8988T (cell line): ENCODE measurements at regions not wholly inside any gene's neighbourhood (a gene's known extent, or its start where the extent isn't known, plus 50 kb on each side); places are given as distances from the start of the nearest gene placed in this dataset.

Source experiments
- DNase-seq: peaks from one replicate; pipeline ENCODE4 v3.0.0; 2011

DNA sequence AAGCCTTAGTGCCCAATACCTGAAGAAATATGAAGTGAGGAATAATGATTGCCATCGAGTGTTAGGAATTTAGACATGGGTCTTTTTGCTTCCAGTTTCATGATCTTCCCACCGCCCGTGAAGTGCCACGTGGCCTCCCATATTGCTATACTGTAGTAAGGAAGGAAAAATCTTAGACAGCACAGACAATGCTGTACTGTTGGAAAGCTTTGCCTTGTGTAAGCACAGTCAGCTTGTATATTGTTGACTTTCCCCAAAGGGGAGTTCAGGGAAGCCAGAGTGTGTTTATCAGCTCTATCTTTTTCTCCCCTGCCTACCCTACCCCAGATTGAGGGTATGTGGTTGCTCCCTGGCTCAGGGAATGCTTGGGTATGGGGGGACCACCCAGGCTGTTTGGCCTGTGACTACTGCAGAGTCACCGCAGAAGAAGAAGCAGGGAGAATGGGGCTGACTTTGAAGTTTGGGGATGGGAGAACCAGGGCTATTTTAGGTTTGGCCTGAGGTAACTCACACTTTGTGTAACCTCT, 161.8 kb upstream of the MEF2C start:
- no peak for DNase-seq

DNA sequence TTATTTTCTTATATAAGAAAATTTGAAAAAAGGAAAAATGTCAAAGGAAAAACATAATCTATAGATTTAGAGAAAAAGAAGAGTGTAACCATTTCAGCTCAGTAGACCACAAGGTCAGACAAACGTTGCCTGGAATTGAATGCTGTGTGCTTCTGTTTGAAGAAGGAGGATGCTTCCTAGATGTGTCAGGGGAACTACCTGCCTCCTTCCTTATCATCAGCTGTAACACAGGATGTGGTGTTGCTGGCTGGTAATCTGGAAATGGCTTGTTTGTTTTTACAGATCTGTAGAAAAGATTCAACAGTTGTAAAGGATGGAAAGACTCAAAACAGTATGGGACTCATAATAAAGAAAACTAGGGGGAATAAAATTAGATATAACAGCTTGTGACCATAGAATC, 160.7 kb upstream of the MEF2C start:
- DNase-seq: no peak

DNA sequence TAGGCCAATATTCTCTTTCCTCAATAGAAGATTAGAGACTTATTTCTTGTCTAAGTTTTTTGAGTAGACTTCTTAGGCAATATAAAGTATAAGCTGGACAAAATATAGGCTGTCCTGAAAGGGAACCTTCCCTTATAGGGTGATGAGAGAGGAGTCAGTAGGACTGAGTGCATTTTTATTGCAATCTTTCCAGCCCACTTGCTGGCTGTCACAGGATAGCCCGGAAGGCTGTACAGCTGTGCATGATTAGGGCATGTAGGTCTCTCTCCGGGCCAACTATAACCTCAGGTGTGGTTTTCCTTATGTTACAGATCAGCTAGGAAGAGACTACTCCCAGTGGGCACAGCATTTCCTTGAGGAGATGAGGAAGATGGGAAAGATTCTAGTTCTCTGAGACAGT, 159.8 kb upstream of the MEF2C start:
- no peak for DNase-seq

DNA sequence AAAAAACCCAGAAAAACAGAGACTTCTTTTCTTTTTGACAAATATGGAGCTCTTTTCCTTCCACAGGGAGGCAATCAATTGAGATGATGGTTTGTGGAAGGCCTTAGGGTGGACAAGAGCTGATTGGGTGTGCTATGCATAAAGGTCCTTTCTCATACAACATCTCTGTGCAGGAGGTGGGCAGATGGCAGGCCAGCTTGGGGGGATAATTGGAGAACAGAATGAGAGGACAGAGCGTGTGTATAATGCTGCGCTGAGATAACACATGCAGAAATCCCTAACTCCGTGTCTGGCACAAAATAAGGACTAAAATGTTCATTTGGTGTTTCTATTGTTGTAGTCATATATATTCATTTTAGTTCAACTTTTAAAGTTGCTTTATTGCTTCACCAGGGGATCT, 159.0 kb upstream of the MEF2C start:
- DNase-seq: no peak

DNA sequence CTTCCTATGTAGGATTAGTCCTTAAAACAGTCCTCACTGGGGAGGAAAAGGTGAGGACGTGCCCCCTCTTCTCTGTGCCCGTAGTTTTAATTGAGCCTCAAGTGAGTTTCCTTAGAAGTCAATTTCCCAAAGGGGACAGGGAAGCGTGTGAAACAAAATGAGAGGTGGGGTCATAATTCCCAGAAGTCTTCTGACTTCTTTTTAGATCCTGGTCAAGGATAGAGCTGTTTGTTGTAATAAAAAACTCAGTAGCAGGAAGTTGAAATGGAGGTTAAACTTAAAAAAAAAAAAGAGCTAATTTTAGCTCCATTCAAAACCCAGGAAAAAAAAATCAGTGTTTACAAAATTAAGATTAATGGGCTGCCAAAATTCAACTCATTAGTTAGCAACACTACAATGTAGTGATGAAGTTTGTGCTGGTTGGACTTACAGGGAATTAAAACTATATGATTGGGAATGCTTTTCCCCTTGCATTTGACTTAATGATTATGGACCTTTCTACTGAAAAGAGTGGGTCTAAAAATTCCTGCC, 158.3 kb upstream of the MEF2C start:
- DNase-seq: no peak

DNA sequence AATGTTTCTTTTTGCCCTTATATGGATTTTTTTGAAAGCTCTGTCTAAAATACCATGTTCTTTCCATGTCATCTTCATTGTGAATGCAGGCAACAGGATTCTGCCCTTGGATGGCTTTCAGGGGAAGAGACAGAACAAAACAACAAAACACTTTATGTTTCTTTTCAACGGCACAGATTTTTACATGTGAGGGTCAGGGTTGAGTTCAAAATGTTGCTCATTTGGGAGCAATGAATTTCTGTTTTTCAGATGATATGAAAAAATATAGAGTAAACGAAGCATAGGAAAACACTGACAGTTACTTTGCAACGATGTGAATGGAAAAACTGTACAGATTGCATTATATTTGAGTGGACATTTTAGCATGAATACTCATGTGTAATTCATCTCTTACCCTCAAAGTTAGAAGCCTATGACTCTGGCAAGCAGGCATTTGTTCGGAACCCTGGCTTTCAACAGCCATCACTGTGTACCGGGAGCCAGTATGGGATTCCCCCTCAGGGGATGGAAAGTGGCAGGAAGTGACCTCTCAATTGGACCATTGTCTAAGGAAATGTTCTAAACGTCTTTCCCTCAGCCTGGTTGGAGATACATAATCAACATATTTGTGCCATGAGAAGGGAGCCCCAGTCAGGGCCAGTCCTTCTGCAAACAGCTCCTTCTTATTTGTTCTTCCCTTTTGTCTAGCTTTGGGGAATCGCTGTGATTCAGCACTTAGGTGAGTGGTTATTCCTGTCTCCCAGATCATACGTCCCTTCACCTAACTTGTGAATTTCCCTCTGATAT, 153.9 kb upstream of the MEF2C start:
- no peak for DNase-seq

DNA sequence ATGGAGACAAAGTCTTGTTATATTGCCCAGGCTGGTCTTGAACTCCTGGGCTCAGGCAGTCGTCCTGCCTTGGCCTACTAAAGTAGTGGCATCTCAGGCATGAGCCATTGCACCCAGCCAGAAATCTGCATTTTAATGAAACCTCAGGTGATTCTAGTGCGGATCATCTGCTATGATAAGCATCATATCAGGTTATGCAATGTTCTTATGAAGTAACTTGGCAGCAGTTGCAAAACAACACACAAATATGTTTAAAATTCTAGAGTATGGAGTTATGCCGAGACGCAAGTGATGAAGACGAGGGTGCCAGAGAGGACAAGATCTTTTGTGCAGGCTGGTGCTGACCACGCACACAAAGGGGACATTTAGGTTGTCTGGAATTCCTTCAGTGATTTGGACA, 153.2 kb upstream of the MEF2C start:
- DNase-seq: no peak

DNA sequence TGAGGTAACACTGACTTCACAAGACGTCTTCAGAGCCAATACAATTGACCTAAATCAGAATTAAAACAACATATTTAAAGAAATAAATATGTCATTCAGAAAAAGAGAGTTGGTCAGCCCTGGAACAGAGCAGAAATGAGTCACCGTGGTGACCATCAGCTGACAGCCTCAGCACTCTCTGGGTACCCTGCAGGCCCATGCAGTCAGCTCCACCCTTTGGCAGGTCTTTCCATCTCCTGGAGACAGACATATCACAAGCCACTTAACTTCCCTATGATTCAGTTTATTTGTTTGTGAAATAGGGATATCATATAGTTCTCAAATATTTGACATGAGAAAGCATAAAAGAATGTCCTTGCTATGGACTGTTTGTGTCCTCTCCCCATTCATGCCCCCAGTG, 151.6 kb upstream of the MEF2C start:
- DNase-seq: no peak

DNA sequence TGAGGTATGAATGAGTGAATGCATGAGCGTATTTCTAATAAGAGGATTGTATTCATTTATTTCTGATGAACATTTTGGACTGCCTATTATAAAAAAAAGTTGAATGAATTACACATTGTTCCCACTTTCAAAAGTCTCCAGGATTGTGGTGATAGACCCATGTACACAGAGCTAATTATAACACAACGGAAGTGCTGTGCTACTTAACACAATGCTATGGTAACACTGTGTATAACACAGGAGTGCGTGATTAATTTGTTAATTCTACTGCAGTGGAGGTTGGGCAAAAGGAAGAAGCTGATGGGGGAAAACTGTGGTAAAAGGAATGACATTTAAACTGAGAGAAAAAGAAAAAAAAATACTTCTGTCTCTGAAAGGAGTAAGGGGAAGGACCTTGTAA, 147.8 kb upstream of the MEF2C start:
- DNase-seq: no peak

DNA sequence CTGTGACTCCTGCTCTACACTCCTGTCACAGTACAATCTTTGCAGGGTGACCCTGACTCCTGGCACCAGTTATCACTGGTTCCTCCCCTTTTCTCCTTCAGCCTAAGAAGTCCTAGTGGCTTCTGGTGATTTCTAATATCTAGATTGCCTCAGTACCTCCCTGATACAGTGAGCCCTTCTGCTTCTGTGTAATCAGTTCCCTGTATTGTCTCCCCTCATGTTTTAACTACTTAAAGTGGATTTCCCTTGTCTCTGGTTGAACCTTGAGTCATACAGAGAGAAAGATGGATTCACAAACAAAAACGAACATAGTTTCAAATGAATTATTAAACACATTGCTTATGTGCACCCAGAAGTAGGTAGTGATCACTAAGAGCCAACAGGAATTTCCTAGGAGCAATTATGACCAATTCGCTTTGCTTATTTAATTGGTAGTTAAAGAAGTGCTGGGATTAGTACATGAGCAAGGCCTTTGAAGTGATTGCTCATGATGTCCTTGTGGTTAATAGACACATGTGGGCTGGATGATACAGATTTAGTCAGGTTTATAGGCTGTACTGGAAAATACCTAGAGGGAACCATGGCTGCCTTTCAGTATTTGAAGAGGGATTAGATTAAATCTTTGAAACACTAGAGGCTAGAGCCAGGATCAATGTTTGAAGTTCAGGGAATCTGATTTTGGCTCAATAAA, 145.8 kb upstream of the MEF2C start:
- DNase-seq: no peak

DNA sequence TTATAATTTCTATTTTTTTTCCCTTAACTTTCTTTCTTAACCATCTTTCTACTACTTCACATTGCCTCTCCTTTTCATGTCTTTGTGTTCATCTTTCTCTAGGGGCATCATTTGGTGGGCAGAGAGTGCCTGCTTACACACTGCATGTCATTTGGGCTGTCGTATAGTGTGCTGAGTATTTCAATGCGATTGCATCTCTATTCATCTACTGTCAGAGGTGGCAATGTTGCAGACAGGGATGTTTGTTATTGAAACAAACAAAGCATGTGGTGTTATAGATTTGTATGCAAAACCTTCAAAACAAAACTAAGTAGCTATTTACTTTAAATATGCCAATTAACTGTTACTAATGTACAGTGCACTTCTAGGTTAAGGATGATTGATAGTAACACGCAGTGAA, 141.1 kb upstream of the MEF2C start:
- DNase-seq: no peak

DNA sequence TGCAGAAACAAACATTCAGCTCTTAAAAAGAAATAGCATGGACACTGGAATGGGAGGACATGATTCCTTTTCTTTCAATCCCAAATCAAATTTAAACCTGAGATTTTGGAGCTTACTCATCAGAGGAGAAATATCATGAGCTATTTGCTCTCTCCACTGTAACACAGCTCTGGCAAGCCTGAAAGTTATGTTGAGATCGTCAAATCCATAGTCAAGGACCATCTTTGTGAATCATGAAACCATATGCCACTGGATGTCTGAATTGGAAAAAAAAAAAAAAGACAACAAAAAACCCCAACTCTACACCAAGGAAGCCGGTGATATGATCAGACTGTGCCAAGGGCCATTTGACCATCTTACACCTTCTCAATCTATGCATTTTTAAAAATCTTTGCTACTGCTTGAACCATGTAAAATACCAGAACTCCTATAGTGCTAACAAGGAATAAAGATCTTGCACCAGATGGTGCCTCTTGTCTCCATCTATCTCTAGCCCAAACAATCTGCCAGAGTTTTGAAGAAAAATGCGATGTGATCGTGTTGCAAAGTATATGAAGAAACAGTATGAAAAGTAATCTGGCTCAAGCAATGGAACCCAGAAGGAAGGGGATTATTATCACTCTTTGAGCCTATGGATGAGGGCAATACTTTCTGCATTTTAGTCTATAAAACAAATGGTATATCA, 138.1 kb upstream of the MEF2C start:
- DNase-seq: no peak

DNA sequence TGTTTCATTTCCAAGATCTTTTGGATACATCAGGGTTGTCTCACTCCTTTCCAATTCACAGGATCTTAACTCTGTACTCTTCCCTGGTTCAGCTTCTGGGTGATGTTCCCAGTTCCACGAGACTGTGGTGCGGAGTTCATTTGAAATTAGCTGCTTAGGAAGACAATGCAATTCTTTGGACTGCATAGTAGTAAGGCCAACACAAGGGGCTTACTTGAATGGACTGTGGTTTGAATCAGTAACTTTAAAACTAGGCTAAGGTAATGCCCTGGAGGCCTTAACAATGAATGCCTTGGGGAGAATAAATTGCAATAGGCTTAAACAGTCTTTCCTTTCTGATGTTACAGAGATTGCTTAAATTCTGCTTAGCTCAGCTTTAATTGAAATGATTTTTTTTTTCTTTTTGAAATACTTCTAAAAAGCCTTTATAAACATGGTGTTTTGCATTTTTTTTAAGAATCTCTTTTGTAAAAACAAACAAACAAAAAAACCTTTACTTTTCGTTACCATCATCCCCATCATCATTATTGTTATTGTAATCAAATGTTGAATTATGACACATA, 133.8 kb upstream of the MEF2C start:
- DNase-seq: no peak

DNA sequence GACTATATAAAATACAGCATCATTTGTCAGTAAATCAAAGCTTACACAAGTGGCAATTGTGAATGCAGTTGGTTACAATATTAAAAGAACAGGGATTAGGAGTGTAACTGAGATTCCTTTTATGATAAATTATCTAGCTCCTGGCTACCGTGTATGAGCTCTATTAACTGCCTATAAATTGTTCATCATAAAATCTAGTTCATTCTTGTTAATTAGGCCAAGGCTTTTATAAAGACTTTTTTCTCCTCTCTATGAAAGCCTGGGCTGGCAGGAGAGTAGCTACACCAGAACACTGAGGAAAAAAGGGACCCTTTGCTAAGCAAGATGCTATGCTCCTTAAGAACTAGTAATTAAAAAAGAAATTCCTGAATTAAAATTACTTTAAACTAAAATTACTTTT, 132.4 kb upstream of the MEF2C start:
- DNase-seq: no peak

DNA sequence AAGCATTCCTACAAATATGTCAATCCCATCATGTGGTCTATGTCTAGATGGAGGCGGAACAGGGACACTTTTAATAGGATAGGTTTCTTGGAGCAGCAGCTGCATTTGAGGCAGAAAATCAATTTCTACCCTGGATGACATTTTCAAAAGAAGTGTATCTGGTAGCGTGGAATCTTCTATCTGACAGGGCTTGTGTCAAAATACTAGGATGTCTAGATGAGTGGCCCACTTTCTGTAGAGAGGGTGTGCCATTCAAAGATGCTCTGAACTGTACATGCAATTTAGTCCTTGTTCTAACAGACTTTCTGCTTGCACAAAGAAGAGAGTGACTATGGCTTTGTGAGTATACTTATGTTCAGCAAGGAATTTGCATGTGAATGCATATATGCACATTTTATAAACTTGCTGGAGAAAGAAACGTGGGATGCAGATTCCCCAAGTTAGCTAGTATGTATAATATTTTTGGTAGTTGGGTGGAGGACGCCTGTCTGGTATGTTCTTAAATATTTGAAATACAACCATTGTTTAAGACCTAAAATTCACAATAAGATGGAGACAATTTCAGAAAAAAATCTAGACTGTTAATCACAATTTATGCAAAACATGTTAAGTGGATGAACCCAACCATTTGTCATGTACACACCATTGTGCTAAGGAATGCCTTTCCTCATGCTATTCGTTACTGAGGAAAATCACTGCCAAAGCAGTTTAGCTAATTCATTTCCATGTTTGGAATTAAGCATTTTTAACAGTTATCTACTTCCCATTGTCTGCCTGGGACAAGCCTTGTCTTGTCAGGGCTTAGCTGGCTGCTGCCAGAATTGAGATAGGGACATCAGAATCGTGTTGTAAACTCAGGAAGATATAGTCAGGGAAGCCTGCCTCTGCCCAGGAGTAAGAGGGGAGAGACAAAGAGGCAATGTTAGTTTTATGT, 129.1 kb upstream of the MEF2C start:
- DNase-seq: no peak

DNA sequence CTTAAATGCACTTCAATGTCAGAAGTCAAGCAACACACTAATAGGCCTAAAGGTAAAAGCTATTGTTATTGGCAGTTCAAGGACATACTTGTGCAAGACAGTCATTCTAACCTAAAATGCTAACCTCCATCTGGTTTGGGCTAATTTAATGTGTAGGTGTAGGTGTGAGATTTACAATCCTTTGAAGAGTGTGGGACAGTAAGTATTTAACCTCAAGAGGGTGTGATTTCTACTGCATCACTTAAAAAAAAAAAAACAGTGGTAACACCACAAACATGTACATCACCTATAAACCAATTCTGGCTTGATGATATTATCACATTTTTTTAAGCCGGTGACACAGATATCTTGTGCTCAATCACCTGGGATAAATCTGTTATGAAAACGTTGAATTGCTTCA, 127.5 kb upstream of the MEF2C start:
- DNase-seq: no peak

DNA sequence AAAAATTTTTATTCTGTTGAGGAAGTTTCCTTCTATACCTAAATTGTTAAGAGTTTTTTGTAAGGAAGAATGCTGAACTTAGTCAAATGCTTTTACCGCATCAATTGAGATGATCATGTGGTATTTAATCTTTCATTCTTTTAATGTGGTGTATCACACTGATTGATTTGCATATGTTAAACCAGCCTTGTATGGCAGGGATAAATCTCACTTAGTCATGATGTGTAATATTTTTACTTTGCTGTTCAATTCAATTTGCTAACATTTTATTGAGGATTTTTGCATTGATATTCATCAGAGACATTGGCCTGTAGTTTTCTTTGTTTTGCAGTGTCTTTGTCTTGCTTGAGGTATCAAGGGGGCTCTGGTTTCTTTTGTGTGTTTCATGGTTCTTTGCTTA, 125.3 kb upstream of the MEF2C start:
- DNase-seq: no peak

DNA sequence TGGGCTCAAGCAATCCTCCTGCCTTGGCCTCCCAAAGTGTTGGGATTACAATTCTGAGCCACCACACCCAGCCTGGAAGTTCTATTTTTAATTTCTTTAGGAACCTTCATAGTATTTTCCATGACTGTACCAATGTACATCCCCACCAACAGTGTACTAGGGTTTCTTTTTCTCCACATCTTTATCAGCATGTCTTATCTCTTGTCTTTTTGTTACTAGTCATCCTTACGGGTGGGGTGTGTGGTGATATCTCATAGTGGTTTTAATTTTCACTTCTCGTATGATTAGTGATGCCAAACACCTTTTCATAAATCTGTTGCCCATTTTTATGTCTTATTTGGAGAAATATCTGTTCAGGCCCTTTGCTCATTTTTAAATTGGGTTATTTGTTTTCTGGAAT, 123.0 kb upstream of the MEF2C start:
- DNase-seq: no peak

DNA sequence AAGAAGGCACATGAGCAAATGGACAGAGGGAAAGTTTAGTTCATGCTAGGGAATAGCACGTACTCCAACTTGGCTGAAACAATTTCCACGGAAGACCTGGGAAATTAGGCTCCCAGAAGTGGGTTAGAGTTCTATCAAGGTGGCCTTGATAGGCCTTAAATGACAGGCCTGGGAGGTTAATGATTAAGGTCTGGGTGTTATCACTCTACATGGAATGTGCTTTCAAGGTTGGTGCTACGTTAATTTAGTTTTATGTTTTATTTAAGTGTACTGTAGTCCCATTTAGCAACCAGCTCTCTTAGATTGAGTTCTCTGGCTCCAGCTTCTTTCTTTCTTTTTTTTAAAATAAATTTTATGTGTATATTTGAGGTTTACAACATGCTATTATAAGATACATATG, 121.4 kb upstream of the MEF2C start:
- no peak for DNase-seq

DNA sequence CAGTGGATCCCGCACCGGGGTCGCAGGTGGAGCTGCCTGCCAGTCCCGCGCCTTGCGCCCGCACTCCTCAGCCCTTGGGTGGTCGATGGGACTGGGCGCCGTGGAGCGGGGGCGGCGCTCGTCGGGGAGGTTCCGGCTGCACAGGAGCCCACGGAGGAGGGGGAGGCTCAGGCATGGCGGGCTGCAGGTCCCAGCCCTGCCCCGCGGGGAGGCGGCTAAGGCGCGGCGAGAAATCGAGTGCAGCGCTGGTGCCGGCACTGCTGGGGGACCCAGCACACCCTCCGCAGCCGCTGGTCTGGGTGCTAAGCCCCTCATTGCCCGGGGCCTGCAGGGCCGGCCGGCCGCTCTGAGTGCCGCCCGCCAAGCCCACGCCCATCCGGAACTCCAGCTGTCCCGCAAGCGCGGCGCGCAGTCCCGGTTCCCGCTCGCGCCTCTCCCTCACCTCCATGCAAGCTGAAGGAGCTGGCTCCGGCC, 120.6 kb upstream of the MEF2C start:
- DNase-seq: no peak

DNA sequence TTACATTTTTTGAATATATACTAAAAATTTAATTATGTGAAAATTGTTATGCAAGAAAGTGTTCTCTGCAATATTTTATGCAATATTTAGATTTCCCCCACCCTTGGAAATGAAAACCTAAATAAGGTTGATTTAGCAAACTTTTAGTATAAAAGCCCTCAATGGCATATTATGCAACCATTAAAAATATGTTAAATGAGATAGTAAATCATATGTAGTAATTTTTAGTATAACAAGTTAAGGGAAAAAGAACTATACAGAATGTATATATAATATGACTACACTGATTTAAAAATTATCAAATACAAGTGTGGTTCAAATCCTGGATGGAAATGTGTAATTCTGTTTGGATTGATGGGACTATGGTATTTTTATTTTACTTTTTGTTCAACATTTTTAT, 116.9 kb upstream of the MEF2C start:
- DNase-seq: no peak

DNA sequence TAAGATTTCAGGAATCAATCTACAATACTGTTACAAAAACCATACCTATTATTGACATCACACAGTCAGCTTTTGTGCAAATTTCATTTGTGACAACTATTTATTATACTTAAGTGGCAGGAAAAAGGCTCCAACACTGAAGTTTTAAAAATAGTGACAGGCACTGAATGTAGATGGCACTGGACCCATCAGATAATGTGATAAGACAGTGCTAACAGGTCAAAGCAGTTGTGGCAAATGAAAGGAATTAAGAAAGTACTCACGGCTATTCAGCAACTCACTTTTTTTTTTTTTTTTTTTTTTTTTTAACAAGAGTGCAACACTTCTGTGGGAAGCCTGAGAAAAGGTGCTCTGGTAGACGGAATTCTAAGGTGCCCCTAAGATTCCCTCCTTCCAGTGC, 115.0 kb upstream of the MEF2C start:
- DNase-seq: no peak
